ENCODE measurements at regions not wholly inside any gene's neighbourhood (a gene's known extent, or its start where the extent isn't known, plus 50 kb on each side); places are given as distances from the start of the nearest gene placed in this dataset.

DNA sequence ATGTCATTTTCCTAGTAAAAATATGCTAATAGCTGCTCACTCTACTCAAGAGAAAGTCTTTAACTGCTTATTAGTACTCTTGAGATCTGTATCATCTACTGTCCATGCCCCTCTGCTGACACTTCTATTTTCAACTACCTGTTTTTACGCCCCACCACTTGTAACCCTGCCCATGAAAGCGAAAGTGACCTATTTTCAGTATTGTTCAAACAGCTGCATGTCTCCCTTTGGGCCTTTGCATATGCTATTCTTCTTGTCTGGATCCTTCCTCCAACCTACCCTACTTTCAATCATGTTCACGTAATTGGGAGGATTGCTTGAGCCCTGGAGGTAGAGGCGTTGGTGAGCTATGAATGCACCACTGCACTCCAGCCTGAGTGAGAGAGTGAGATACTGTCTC, 1481.3 kb downstream of the GATA3 start:
- H3K36me3 ChIP-seq (ENCODE audit: low read depth), result no peaks in the 10 kb centered on the region
- ATAC-seq, result no peak
- H3K4me3 ChIP-seq, result no peak overlapping the region
- DNase-seq, result no peak
- H3K4me1 ChIP-seq (ENCODE audit: low read depth), result no peaks in the 10 kb centered on the region
- intact Hi-C loops (cut with DNase I, micrococcal nuclease), result no loop called here
- TF ChIP-seq, protein P1, sequence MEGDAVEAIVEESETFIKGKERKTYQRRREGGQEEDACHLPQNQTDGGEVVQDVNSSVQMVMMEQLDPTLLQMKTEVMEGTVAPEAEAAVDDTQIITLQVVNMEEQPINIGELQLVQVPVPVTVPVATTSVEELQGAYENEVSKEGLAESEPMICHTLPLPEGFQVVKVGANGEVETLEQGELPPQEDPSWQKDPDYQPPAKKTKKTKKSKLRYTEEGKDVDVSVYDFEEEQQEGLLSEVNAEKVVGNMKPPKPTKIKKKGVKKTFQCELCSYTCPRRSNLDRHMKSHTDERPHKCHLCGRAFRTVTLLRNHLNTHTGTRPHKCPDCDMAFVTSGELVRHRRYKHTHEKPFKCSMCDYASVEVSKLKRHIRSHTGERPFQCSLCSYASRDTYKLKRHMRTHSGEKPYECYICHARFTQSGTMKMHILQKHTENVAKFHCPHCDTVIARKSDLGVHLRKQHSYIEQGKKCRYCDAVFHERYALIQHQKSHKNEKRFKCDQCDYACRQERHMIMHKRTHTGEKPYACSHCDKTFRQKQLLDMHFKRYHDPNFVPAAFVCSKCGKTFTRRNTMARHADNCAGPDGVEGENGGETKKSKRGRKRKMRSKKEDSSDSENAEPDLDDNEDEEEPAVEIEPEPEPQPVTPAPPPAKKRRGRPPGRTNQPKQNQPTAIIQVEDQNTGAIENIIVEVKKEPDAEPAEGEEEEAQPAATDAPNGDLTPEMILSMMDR (IDR thresholded peaks at IDR 0.05), result no peak
- H3K9me3 ChIP-seq, result no peaks in the 10 kb centered on the region

GRCh38 chr10:9545073-9545472, 1472.6 kb upstream of the CELF2 start:
- intact Hi-C loops (cut with DNase I, micrococcal nuclease), result no loop called here
- no peak for ATAC-seq
- no peak for DNase-seq
- Histone ChIP-seq H3K4me1 (ENCODE audit: low read depth) (no peaks in the 10 kb centered on the region), H3K4me3 (no peak overlapping the region), H3K9me3 (peaks cover 5% of the 10 kb centered on the region), H3K36me3 (ENCODE audit: low read depth) (no peaks in the 10 kb centered on the region)
- TF ChIP-seq, protein P1 (IDR thresholded peaks at IDR 0.05), result no peak

DNA sequence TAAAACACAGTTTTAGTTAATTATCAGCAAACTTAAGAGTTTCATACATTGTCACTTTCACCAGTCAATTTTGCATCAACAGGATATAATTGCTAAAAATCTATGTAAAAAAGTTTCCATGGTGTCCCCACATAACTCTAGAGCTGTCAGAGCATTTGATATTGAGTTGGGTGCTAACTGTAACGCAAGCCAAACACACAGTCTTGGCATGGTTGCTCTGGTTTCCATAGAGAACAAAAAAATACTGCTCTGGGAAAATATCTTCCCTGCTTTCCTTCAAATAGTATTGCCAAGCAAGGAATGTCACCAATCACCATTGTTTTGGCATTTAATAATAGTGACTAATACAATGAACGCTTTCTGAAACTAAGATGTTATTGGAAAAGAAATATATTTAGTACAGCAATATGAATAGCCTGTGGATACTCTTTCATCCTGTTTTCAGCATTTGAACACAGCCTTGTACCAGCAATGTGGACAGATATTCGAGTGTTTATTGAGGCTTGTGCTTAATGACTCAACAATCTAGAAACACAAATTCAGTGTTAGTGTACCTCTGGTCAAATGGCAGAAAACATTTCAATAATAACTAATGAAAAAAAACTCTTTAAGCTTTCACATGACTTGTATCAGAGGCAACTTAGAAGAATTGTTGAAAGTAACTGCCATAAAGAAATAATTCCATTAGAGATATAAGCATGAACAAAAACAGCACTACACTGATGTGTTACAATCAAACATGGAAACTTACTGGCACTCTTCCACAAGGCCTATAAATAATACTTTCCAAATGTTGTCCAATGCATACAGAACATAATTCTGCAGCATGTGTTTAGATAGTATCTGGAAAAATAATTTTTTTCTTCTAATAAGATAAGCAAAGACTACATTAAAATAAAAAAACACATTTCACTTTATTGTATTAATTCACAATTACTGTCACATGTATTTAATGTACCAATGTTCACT, 1469.5 kb upstream of the CELF2 start:
- ATAC-seq, result no peak
- intact Hi-C loops (cut with DNase I, micrococcal nuclease), result no loop called here
- Histone ChIP-seq H3K36me3 (ENCODE audit: low read depth) (no peaks in the 10 kb centered on the region), H3K9me3 (peaks cover 20% of the 10 kb centered on the region), H3K4me1 (ENCODE audit: low read depth) (no peaks in the 10 kb centered on the region), H3K4me3 (no peak overlapping the region)
- TF ChIP-seq, protein P1 (IDR thresholded peaks at IDR 0.05), result no peak
- DNase-seq, result no peak

- no peak overlapping the region for H3K4me3 ChIP-seq
- ATAC-seq (no peak), DNase-seq (no peak)
- H3K9me3 ChIP-seq, result peaks cover 16% of the 10 kb centered on the region
- TF ChIP-seq, protein P1 (IDR thresholded peaks at IDR 0.05), result no peak
- no peaks in the 10 kb centered on the region for H3K36me3 ChIP-seq (ENCODE audit: low read depth)
- intact Hi-C loops (cut with DNase I, micrococcal nuclease), result no loop called here
- no peaks in the 10 kb centered on the region for H3K4me1 ChIP-seq (ENCODE audit: low read depth)
Measured at GRCh38 chr10:9550810-9551209, 1466.9 kb upstream of the CELF2 start.

- intact Hi-C loops (cut with DNase I, micrococcal nuclease), result no loop called here
- Histone ChIP-seq H3K4me3 (no peak overlapping the region), H3K9me3 (peaks cover 16% of the 10 kb centered on the region), H3K36me3 (ENCODE audit: low read depth) (no peaks in the 10 kb centered on the region), H3K4me1 (ENCODE audit: low read depth) (no peaks in the 10 kb centered on the region)
- no peak for DNase-seq
- TF ChIP-seq, protein P1 (IDR thresholded peaks at IDR 0.05), result no peak
- ATAC-seq, result no peak
Measured at GRCh38 chr10:9554321-9554720, 1463.4 kb upstream of the CELF2 start.

Data from mucosa of descending colon (tissue), 3 donors.